K562 (cell line): ENCODE measurements at regions not wholly inside any gene's neighbourhood (a gene's known extent, or its start where the extent isn't known, plus 50 kb on each side); places are given as distances from the start of the nearest gene placed in this dataset.

Experiments
- ADNP ChIP-seq: fragments of 200-800 bp; sonication (Bioruptor generic); IDR thresholded peaks from 2 replicates; pipeline ENCODE4 v1.6.1; 2016; ENCODE audit warnings: missing genetic modification characterization, missing compliant biosample characterization
- CHD2 ChIP-seq: IDR thresholded peaks from 2 replicates; pipeline ENCODE4 v1.6.1; 2011; ENCODE audit warnings: low read depth, low read length
- CTCF ChIP-seq, 3 experiments: IDR thresholded peaks in 2 of 3; conservative IDR thresholded peaks in 1 of 3; 2 replicates each; pipeline ENCODE4 v1.5.1; 2011 to 2012; ENCODE audit warnings: low read length in 3 of 3, mild to moderate bottlenecking in 3 of 3, control low read depth in 2 of 3, improper control_type of control experiment in 1 of 3, inconsistent platforms in 1 of 3, low read depth in 1 of 3, mixed read lengths in 1 of 3, moderate library complexity in 1 of 3; ENCODE audit not compliant: insufficient read depth in 2 of 3
- EZH2 ChIP-seq: IDR thresholded peaks from 2 replicates; pipeline ENCODE4 v1.6.1; 2012; ENCODE audit warnings: low read depth, mild to moderate bottlenecking, inconsistent platforms, low read length, borderline replicate concordance
- HDAC1 ChIP-seq, 2 experiments: fragments of 450-650 bp; IDR thresholded peaks; 2 replicates each; pipeline ENCODE4 v1.6.1; 2016 to 2017; ENCODE audit warnings: inconsistent platforms in 1 of 2, mild to moderate bottlenecking in 1 of 2, moderate library complexity in 1 of 2
- POLR2A ChIP-seq: fragments of 450-650 bp; conservative IDR thresholded peaks from 2 replicates; pipeline ENCODE4 v1.6.1; 2016
- SNRNP70 ChIP-seq: fragments of 200-400 bp; formaldehyde crosslinking; optimal IDR thresholded peaks from 2 replicates; pipeline ENCODE3; 2017; ENCODE audit warnings: low read depth, low read length
- TBP ChIP-seq: optimal IDR thresholded peaks from 2 replicates; pipeline ENCODE3; 2011; ENCODE audit warnings: low read depth, low read length, improper control_type of control experiment
- XRCC5 ChIP-seq: fragments of 200-400 bp; formaldehyde crosslinking; IDR thresholded peaks from 2 replicates; pipeline ENCODE4 v1.6.1; 2017; ENCODE audit warnings: low read depth, mild to moderate bottlenecking, low read length
- TF ChIP-seq, protein P1 (sequence below): fragments of 450-650 bp; IDR thresholded peaks from 2 replicates; pipeline ENCODE4 v1.6.1; 2016; ENCODE audit warnings: borderline replicate concordance

- TF ChIP-seq POLR2A (no peak), ADNP (no peak), EZH2 (no peak), XRCC5 (no peak), CTCF (IDR thresholded peaks at IDR 0.05 in 2 of 3, conservative IDR thresholded peaks at IDR 0.05 in 1 of 3; ENCODE audit: insufficient read depth in 2 of 3, low read depth in 1 of 3, low read length in 3 of 3) (no peak), CHD2 (no peak), TBP (no peak), HDAC1 (IDR thresholded peaks at IDR 0.05) (no peak), SNRNP70 (no peak)
- TF ChIP-seq, protein P1, sequence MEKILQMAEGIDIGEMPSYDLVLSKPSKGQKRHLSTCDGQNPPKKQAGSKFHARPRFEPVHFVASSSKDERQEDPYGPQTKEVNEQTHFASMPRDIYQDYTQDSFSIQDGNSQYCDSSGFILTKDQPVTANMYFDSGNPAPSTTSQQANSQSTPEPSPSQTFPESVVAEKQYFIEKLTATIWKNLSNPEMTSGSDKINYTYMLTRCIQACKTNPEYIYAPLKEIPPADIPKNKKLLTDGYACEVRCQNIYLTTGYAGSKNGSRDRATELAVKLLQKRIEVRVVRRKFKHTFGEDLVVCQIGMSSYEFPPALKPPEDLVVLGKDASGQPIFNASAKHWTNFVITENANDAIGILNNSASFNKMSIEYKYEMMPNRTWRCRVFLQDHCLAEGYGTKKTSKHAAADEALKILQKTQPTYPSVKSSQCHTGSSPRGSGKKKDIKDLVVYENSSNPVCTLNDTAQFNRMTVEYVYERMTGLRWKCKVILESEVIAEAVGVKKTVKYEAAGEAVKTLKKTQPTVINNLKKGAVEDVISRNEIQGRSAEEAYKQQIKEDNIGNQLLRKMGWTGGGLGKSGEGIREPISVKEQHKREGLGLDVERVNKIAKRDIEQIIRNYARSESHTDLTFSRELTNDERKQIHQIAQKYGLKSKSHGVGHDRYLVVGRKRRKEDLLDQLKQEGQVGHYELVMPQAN = no peak
These were observed 703.5 kb downstream of the FAT4 start for GRCh38 chr4:126018274-126018673.
